Tibial nerve (tissue), 4 donors: ENCODE measurements at regions not wholly inside any gene's neighbourhood (a gene's known extent, or its start where the extent isn't known, plus 50 kb on each side); places are given as distances from the start of the nearest gene placed in this dataset.

Experiments
- DNase-seq, 2 donors: peaks; one replicate each; pipeline ENCODE4 v3.0.0-alpha.2; 2019; ENCODE audit warnings: low spot score in 2 of 2
- H3K27ac ChIP-seq, 4 donors: fragments of 200-600 bp; sonication (generic) in 3 of 4; one replicate each; pipeline ENCODE4 v1.5.1; 2017 to 2019; ENCODE audit warnings: mild to moderate bottlenecking in 1 of 4
- H3K27me3 ChIP-seq, 2 donors: fragments of 200-600 bp; sonication (generic) in 1 of 2; one replicate each; pipeline versions ENCODE4 v1.5.1 to v1.6.0; 2017 to 2019
- H3K36me3 ChIP-seq, 3 donors: fragments of 200-600 bp; sonication (generic); one replicate each; pipeline ENCODE4 v1.5.1; 2018 to 2019
- H3K4me1 ChIP-seq, 4 donors: fragments of 200-600 bp; sonication (generic) in 3 of 4; one replicate each; pipeline ENCODE4 v1.5.1; 2017 to 2019
- H3K4me3 ChIP-seq, 4 donors: fragments of 200-600 bp; sonication (generic) in 3 of 4; one replicate each; pipeline ENCODE4 v1.5.1; 2017 to 2019; ENCODE audit warnings: mild to moderate bottlenecking in 1 of 4, moderate library complexity in 1 of 4
- H3K9me3 ChIP-seq, 4 donors: fragments of 200-600 bp; sonication (generic) in 3 of 4; one replicate each; pipeline ENCODE4 v1.5.1; 2017 to 2019
- EP300 ChIP-seq, 2 donors: sonication (generic); formaldehyde crosslinking; IDR thresholded peaks; one replicate each; pipeline ENCODE4 v1.6.1; 2017; ENCODE audit warnings: antibody characterized with exemption in 2 of 2, mild to moderate bottlenecking in 1 of 2
- POLR2A ChIP-seq, 2 donors: fragments of 450-650 bp; IDR thresholded peaks; one replicate each; pipeline ENCODE4 v1.6.1; 2017; ENCODE audit warnings: antibody characterized with exemption in 2 of 2, mild to moderate bottlenecking in 2 of 2, moderate library complexity in 2 of 2
- WGBS, 2 donors: methylation state at CpG; one replicate each; pipeline ENCODE4 v1.1.5; 2018; 5-methylcytosine and 5-hydroxymethylcytosine counted together
- TF ChIP-seq, protein P1 (sequence below), 5 experiments: fragments of 200-600 bp in 3 of 5; fragments of 450-650 bp in 2 of 5; sonication (generic) in 3 of 5; IDR thresholded peaks; one replicate each; pipeline ENCODE4 v1.5.1; 2016 to 2019; ENCODE audit warnings: antibody characterized with exemption in 5 of 5, mild to moderate bottlenecking in 3 of 5, moderate library complexity in 2 of 5

- TF ChIP-seq, protein P1, sequence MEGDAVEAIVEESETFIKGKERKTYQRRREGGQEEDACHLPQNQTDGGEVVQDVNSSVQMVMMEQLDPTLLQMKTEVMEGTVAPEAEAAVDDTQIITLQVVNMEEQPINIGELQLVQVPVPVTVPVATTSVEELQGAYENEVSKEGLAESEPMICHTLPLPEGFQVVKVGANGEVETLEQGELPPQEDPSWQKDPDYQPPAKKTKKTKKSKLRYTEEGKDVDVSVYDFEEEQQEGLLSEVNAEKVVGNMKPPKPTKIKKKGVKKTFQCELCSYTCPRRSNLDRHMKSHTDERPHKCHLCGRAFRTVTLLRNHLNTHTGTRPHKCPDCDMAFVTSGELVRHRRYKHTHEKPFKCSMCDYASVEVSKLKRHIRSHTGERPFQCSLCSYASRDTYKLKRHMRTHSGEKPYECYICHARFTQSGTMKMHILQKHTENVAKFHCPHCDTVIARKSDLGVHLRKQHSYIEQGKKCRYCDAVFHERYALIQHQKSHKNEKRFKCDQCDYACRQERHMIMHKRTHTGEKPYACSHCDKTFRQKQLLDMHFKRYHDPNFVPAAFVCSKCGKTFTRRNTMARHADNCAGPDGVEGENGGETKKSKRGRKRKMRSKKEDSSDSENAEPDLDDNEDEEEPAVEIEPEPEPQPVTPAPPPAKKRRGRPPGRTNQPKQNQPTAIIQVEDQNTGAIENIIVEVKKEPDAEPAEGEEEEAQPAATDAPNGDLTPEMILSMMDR (IDR thresholded peaks at IDR 0.05) = no peak
- no peak for TF ChIP-seq EP300 (IDR thresholded peaks at IDR 0.05)
- TF ChIP-seq POLR2A (IDR thresholded peaks at IDR 0.05) = no peak
- H3K4me1 ChIP-seq = no peaks in the 10 kb centered on the region
- WGBS, 2 donors = 71 to 74% methylated on average over 2 of the region's 2 CpGs
These were observed 1178.9 kb upstream of the WWC1 start for GRCh38 chr5:167112556-167112955.

GRCh38 chr5:167122267-167122666 lies 1169.2 kb upstream of the WWC1 start:
- no peaks in the 10 kb centered on the region for H3K4me1 ChIP-seq
- no peaks in the 10 kb centered on the region for H3K9me3 ChIP-seq
- no peak overlapping the region for H3K27ac ChIP-seq
- no peaks in the 10 kb centered on the region for H3K36me3 ChIP-seq
- no peaks in the 10 kb centered on the region for H3K27me3 ChIP-seq
- TF ChIP-seq EP300 (IDR thresholded peaks at IDR 0.05) = no peak
- TF ChIP-seq, protein P1 (IDR thresholded peaks at IDR 0.05) = no peak
- TF ChIP-seq POLR2A (IDR thresholded peaks at IDR 0.05) = no peak
- 86 to 88% methylated on average over 3 of the region's 3 CpGs for WGBS, 2 donors
- no peak for DNase-seq
- no peak overlapping the region for H3K4me3 ChIP-seq

More at GRCh38 chr5:167112556-167112955, 1178.9 kb upstream of the WWC1 start:
- Histone ChIP-seq H3K27me3 (no peaks in the 10 kb centered on the region), H3K27ac (no peak overlapping the region), H3K36me3 (no peaks in the 10 kb centered on the region), H3K4me3 (no peak overlapping the region), H3K9me3 (no peaks in the 10 kb centered on the region)
- no peak for DNase-seq

DNA sequence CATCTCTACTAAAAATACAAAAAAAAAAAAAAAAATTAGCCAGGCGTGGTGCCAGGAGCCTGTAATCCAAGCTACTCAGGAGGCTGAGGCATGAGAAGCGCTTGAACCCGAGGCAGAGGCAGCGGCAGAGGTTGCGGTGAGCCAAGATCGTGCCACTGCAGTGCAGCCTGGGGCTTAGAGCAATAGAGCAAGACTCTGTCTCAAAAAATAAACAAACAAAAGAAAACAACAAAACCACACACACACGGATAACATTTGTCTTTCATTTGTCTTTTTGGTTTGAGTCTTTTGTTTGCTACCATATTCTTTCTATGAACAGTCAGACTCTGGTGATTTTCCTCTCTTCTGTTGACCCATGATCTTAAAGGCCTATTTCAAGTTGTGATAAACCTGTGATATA lies 1168.3 kb upstream of the WWC1 start:
- no peak overlapping the region for H3K4me3 ChIP-seq
- no peaks in the 10 kb centered on the region for H3K27me3 ChIP-seq
- no peak overlapping the region for H3K27ac ChIP-seq
- no peaks in the 10 kb centered on the region for H3K36me3 ChIP-seq
- no peaks in the 10 kb centered on the region for H3K9me3 ChIP-seq
- no peaks in the 10 kb centered on the region for H3K4me1 ChIP-seq
- WGBS, 2 donors = 85 to 86% methylated on average over 7 of the region's 7 CpGs
- TF ChIP-seq EP300 (IDR thresholded peaks at IDR 0.05) (no peak), POLR2A (IDR thresholded peaks at IDR 0.05) (no peak)
- TF ChIP-seq, protein P1 (IDR thresholded peaks at IDR 0.05) = no peak
- no peak for DNase-seq

DNA sequence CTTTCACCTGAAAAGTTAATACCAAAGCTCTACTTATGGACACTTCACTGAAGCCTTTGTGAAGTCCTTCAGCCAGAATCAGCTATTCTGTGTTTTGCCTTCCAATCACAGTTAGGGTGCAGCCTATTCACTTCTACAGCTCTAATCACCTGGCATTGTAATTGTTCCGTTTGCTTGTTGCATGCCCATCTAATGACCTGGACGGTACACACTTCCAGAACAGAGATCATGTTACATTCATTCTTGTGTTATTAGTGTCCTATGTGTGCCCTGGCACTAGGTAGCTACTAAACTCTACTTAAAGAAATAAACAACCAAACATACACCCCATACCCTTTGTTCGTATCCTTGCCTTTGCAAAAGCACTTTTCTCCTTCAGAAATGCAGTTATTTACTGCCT lies 1162.9 kb upstream of the WWC1 start:
- 67 to 74% methylated on average over 3 of the region's 3 CpGs for WGBS, 2 donors
- Histone ChIP-seq H3K27ac (no peak overlapping the region), H3K36me3 (no peaks in the 10 kb centered on the region), H3K27me3 (no peaks in the 10 kb centered on the region), H3K4me1 (no peaks in the 10 kb centered on the region), H3K4me3 (no peak overlapping the region), H3K9me3 (no peaks in the 10 kb centered on the region)
- DNase-seq = no peak
- TF ChIP-seq, protein P1 (IDR thresholded peaks at IDR 0.05) = no peak
- TF ChIP-seq POLR2A (IDR thresholded peaks at IDR 0.05) (no peak), EP300 (IDR thresholded peaks at IDR 0.05) (no peak)

DNA sequence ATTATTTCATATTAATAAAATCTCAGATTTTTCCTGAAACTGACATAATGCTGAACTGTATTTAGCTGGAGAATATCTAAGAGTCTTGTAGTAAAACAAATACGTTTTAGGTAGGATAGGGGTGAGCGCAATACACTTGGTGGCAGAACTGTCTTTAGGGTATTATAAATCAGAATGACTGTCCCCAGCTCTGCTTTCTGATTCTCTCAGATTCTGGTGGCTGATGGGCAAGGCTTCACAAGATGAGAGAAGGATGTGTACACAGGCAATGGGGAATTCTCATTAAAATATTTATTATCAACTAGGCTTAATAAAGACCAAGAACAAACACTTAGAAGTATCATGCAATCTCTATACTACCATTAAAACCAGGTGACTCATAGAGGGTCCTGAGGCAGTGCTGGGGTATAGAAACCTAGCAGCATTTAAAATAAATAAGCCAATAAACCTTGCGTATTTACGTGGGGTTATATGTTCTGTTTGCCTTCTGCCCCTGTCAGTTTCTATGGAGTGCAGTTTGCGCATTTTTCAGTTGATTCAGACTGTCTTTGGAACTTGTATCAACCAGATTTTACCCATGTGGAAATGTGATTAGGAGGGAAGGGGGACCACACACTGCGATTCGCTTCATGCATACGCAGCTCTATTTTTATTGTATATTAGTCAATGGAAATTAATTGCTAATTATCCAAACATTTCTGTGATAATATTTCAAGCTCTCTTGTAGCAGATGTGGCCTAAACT lies 1150.7 kb upstream of the WWC1 start:
- peaks cover 0 to 4% (median 0%) of the 10 kb centered on the region in 4 donors for H3K9me3 ChIP-seq
- WGBS, 2 donors = 88 to 89% methylated on average over 8 of the region's 8 CpGs
- no peak overlapping the region for H3K27ac ChIP-seq
- no peaks in the 10 kb centered on the region for H3K36me3 ChIP-seq
- H3K27me3 ChIP-seq = no peaks in the 10 kb centered on the region
- TF ChIP-seq POLR2A (IDR thresholded peaks at IDR 0.05) (no peak), EP300 (IDR thresholded peaks at IDR 0.05) (no peak)
- TF ChIP-seq, protein P1 (IDR thresholded peaks at IDR 0.05) = no peak
- H3K4me1 ChIP-seq = no peaks in the 10 kb centered on the region
- no peak overlapping the region for H3K4me3 ChIP-seq
- DNase-seq = no peak
